T-helper 17 cell (primary cell): ENCODE measurements at regions not wholly inside any gene's neighbourhood (a gene's known extent, or its start where the extent isn't known, plus 50 kb on each side); places are given as distances from the start of the nearest gene placed in this dataset.

Source experiments
- ATAC-seq: fragments of 150-1000 bp; cut with Tn5 transposase; 2 replicates; pipeline ENCODE4 v1.10.0; 2021; ENCODE audit warnings: mild to moderate bottlenecking, moderate library complexity
- DNase-seq, 3 donors: peaks; one replicate each; pipeline versions ENCODE4 v3.0.0 to v3.0.0-alpha.2; 2020 to 2021
- H3K9me3 ChIP-seq: one replicate; pipeline ENCODE4 v1.7.0; 2013; ENCODE audit warnings: low read length, mild to moderate bottlenecking; ENCODE audit not compliant: control insufficient read depth, poor library complexity, severe bottlenecking
- H3K27ac Mint-ChIP-seq: one replicate; pipeline ENCODE4 v1.8.0; 2022; ENCODE audit warnings: mild to moderate bottlenecking, moderate library complexity, mixed read lengths
- H3K27me3 Mint-ChIP-seq: one replicate; pipeline ENCODE4 v1.8.0; 2022; ENCODE audit warnings: mixed read lengths
- H3K36me3 Mint-ChIP-seq: one replicate; pipeline ENCODE4 v1.8.0; 2022; ENCODE audit warnings: low read depth, mixed read lengths
- H3K4me1 Mint-ChIP-seq: one replicate; pipeline ENCODE4 v1.8.0; 2022; ENCODE audit warnings: mild to moderate bottlenecking, mixed read lengths
- H3K4me3 Mint-ChIP-seq: one replicate; pipeline ENCODE4 v1.8.0; 2022; ENCODE audit warnings: mild to moderate bottlenecking, moderate library complexity, mixed read lengths

- H3K27me3 Mint-ChIP-seq: peaks cover 33% of the 10 kb centered on the region
- DNase-seq (no peak), ATAC-seq (no peak)
- H3K27ac Mint-ChIP-seq: no peak overlapping the region
- no peak overlapping the region for H3K4me3 Mint-ChIP-seq
- no peaks in the 10 kb centered on the region for H3K9me3 ChIP-seq
- peaks cover 2% of the 10 kb centered on the region for H3K4me1 Mint-ChIP-seq
- no peaks in the 10 kb centered on the region for H3K36me3 Mint-ChIP-seq
Measured at GRCh38 chr5:39521940-39522590, 97.3 kb upstream of the DAB2 start.

GRCh38 chr5:39521098-39521860 lies 96.5 kb upstream of the DAB2 start:
- no peaks in the 10 kb centered on the region for H3K4me1 Mint-ChIP-seq
- no peak overlapping the region for H3K27ac Mint-ChIP-seq
- DNase-seq (no peak), ATAC-seq (no peak)
- H3K36me3 Mint-ChIP-seq: no peaks in the 10 kb centered on the region
- H3K4me3 Mint-ChIP-seq: no peak overlapping the region
- peaks cover 25% of the 10 kb centered on the region for H3K27me3 Mint-ChIP-seq
- no peaks in the 10 kb centered on the region for H3K9me3 ChIP-seq

GRCh38 chr5:39520232-39520572 lies 95.4 kb upstream of the DAB2 start:
- Mint-ChIP-seq H3K4me1 (no peaks in the 10 kb centered on the region), H3K36me3 (no peaks in the 10 kb centered on the region), H3K4me3 (no peak overlapping the region), H3K27me3 (peaks cover 18% of the 10 kb centered on the region), H3K27ac (no peak overlapping the region)
- ATAC-seq (no peak), DNase-seq (no peak)
- no peaks in the 10 kb centered on the region for H3K9me3 ChIP-seq

- no peak overlapping the region for H3K4me3 Mint-ChIP-seq
- H3K36me3 Mint-ChIP-seq: no peaks in the 10 kb centered on the region
- H3K9me3 ChIP-seq: no peaks in the 10 kb centered on the region
- DNase-seq: no peak
- H3K27ac Mint-ChIP-seq: no peak overlapping the region
- peaks cover 15% of the 10 kb centered on the region for H3K27me3 Mint-ChIP-seq
- no peak for ATAC-seq
- no peaks in the 10 kb centered on the region for H3K4me1 Mint-ChIP-seq
Measured at GRCh38 chr5:39519566-39520231, 94.9 kb upstream of the DAB2 start.

GRCh38 chr5:39519079-39519478 lies 94.3 kb upstream of the DAB2 start:
- Mint-ChIP-seq H3K36me3 (no peaks in the 10 kb centered on the region), H3K4me1 (no peaks in the 10 kb centered on the region), H3K4me3 (no peak overlapping the region), H3K27ac (no peak overlapping the region), H3K27me3 (peaks cover 13% of the 10 kb centered on the region)
- DNase-seq (no peak), ATAC-seq (no peak)
- H3K9me3 ChIP-seq: no peaks in the 10 kb centered on the region

GRCh38 chr5:39518516-39518915 lies 93.7 kb upstream of the DAB2 start:
- H3K27me3 Mint-ChIP-seq: peaks cover 14% of the 10 kb centered on the region
- no peaks in the 10 kb centered on the region for H3K4me1 Mint-ChIP-seq
- DNase-seq: no peak
- H3K36me3 Mint-ChIP-seq: no peaks in the 10 kb centered on the region
- H3K27ac Mint-ChIP-seq: no peak overlapping the region
- ATAC-seq: no peak
- H3K9me3 ChIP-seq: no peaks in the 10 kb centered on the region
- no peak overlapping the region for H3K4me3 Mint-ChIP-seq

- no peaks in the 10 kb centered on the region for H3K9me3 ChIP-seq
- Mint-ChIP-seq H3K27me3 (peaks cover 14% of the 10 kb centered on the region), H3K27ac (no peak overlapping the region), H3K4me3 (no peak overlapping the region), H3K4me1 (no peaks in the 10 kb centered on the region), H3K36me3 (no peaks in the 10 kb centered on the region)
- DNase-seq (no peak), ATAC-seq (no peak)
Measured at GRCh38 chr5:39517800-39518199, 93.0 kb upstream of the DAB2 start.

- Mint-ChIP-seq H3K27ac (no peak overlapping the region), H3K27me3 (peaks cover 16% of the 10 kb centered on the region), H3K36me3 (no peaks in the 10 kb centered on the region), H3K4me3 (no peak overlapping the region), H3K4me1 (no peaks in the 10 kb centered on the region)
- H3K9me3 ChIP-seq: no peaks in the 10 kb centered on the region
- ATAC-seq: no peak
- no peak for DNase-seq
Measured at GRCh38 chr5:39515881-39516280, 91.1 kb upstream of the DAB2 start.

- peaks cover 30% of the 10 kb centered on the region for H3K27me3 Mint-ChIP-seq
- DNase-seq (no peak), ATAC-seq (no peak)
- no peaks in the 10 kb centered on the region for H3K4me1 Mint-ChIP-seq
- no peak overlapping the region for H3K4me3 Mint-ChIP-seq
- no peak overlapping the region for H3K27ac Mint-ChIP-seq
- no peaks in the 10 kb centered on the region for H3K9me3 ChIP-seq
- no peaks in the 10 kb centered on the region for H3K36me3 Mint-ChIP-seq
Measured at GRCh38 chr5:39513236-39513635, 88.5 kb upstream of the DAB2 start.

GRCh38 chr5:39506211-39506610 lies 81.4 kb upstream of the DAB2 start:
- no peak overlapping the region for H3K27ac Mint-ChIP-seq
- H3K36me3 Mint-ChIP-seq: no peaks in the 10 kb centered on the region
- H3K9me3 ChIP-seq: no peaks in the 10 kb centered on the region
- ATAC-seq: no peak
- H3K27me3 Mint-ChIP-seq: peaks cover 44% of the 10 kb centered on the region
- no peaks in the 10 kb centered on the region for H3K4me1 Mint-ChIP-seq
- DNase-seq: no peak
- H3K4me3 Mint-ChIP-seq: no peak overlapping the region

- Mint-ChIP-seq H3K36me3 (no peaks in the 10 kb centered on the region), H3K27me3 (peaks cover 41% of the 10 kb centered on the region), H3K4me3 (no peak overlapping the region), H3K27ac (no peak overlapping the region), H3K4me1 (no peaks in the 10 kb centered on the region)
- no peak for ATAC-seq
- H3K9me3 ChIP-seq: no peaks in the 10 kb centered on the region
- DNase-seq: no peak
Measured at GRCh38 chr5:39505791-39506190, 81.0 kb upstream of the DAB2 start.

GRCh38 chr5:39505363-39505762 lies 80.6 kb upstream of the DAB2 start:
- H3K36me3 Mint-ChIP-seq: no peaks in the 10 kb centered on the region
- H3K27me3 Mint-ChIP-seq: peaks cover 41% of the 10 kb centered on the region
- ATAC-seq (no peak), DNase-seq (no peak)
- no peak overlapping the region for H3K4me3 Mint-ChIP-seq
- H3K27ac Mint-ChIP-seq: no peak overlapping the region
- H3K4me1 Mint-ChIP-seq: no peaks in the 10 kb centered on the region
- H3K9me3 ChIP-seq: no peaks in the 10 kb centered on the region

GRCh38 chr5:39503155-39503554 lies 78.4 kb upstream of the DAB2 start:
- DNase-seq (no peak), ATAC-seq (no peak)
- Mint-ChIP-seq H3K36me3 (no peaks in the 10 kb centered on the region), H3K4me3 (no peak overlapping the region), H3K4me1 (peaks cover 3% of the 10 kb centered on the region), H3K27me3 (peaks cover 55% of the 10 kb centered on the region), H3K27ac (no peak overlapping the region)
- H3K9me3 ChIP-seq: no peaks in the 10 kb centered on the region

- DNase-seq (no peak), ATAC-seq (no peak)
- H3K9me3 ChIP-seq: no peaks in the 10 kb centered on the region
- peaks cover 59% of the 10 kb centered on the region for H3K27me3 Mint-ChIP-seq
- H3K4me1 Mint-ChIP-seq: peaks cover 3% of the 10 kb centered on the region
- no peaks in the 10 kb centered on the region for H3K36me3 Mint-ChIP-seq
- no peak overlapping the region for H3K27ac Mint-ChIP-seq
- H3K4me3 Mint-ChIP-seq: no peak overlapping the region
Measured at GRCh38 chr5:39502704-39503103, 77.9 kb upstream of the DAB2 start.
